ENCODE measurements at regions not wholly inside any gene's neighbourhood (a gene's known extent, or its start where the extent isn't known, plus 50 kb on each side); places are given as distances from the start of the nearest gene placed in this dataset.

DNA sequence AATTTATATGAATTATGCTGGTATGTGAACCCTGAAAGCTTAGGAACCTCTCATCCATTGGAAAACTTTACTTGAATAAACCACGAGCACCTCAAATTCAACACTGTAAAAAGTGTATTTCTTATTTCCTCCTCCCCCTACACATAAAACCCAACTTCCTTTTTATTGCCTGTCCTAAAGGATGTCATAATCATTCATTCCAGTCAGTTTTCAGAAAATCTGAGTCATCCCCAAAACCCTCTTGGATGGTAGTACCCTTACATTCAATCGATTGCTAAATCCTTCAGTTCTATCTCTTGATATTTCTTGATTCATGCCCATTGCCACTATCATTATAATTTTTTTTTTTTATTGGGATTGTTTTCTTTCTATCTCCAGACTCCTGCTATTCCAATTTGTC lies 91.1 kb upstream of the ATP8A1 start:
- Histone ChIP-seq H3K4me1 (no peaks in the 10 kb centered on the region), H3K27ac (no peak overlapping the region), H3K4me3 (no peak overlapping the region), H3K9me3 (peaks cover 3 to 6% of the 10 kb centered on the region in 2 donors), H3K36me3 (no peaks in the 10 kb centered on the region), H3K27me3 (no peaks in the 10 kb centered on the region)
- TF ChIP-seq, protein P1, sequence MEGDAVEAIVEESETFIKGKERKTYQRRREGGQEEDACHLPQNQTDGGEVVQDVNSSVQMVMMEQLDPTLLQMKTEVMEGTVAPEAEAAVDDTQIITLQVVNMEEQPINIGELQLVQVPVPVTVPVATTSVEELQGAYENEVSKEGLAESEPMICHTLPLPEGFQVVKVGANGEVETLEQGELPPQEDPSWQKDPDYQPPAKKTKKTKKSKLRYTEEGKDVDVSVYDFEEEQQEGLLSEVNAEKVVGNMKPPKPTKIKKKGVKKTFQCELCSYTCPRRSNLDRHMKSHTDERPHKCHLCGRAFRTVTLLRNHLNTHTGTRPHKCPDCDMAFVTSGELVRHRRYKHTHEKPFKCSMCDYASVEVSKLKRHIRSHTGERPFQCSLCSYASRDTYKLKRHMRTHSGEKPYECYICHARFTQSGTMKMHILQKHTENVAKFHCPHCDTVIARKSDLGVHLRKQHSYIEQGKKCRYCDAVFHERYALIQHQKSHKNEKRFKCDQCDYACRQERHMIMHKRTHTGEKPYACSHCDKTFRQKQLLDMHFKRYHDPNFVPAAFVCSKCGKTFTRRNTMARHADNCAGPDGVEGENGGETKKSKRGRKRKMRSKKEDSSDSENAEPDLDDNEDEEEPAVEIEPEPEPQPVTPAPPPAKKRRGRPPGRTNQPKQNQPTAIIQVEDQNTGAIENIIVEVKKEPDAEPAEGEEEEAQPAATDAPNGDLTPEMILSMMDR (IDR thresholded peaks at IDR 0.05), result no peak
- DNase-seq (ENCODE audit: low spot score), result no peak

DNA sequence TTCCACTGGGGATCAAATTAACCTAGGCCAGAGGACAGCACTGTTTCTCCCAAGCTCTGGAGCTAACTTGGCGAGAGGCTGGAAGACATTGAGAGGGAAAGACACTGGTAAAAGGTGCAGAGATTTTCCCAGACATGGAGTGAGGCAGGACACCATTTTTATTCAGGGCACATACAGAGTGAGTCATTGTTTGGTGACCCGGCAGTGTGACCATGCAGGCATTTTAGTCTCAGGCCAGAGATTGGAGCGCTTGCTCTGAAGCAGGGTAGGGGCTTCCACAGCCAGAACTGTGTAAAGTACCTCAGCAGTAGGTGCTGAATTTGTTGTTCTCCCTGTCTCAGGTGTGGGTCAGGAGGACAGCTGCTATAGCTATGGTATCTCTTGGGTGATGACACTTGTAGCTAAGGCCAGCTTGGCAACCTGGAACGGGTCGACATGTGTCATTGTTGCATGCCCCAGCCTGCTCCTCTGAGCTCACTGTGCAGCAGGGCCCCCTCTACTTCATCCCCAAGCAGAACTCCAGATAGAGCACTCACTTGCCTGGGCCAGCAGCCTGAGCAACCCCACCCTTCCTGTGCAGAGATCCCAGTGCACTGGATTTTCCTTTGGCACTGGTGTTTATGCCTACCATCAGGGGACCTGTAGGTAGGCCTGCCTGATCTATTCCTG lies 79.8 kb upstream of the ATP8A1 start:
- Histone ChIP-seq H3K4me3 (no peak overlapping the region), H3K36me3 (no peaks in the 10 kb centered on the region), H3K4me1 (no peaks in the 10 kb centered on the region), H3K27me3 (no peaks in the 10 kb centered on the region), H3K27ac (no peak overlapping the region), H3K9me3 (no peaks in the 10 kb centered on the region)
- DNase-seq (ENCODE audit: low spot score), result no peak
- TF ChIP-seq, protein P1 (IDR thresholded peaks at IDR 0.05), result no peak

DNA sequence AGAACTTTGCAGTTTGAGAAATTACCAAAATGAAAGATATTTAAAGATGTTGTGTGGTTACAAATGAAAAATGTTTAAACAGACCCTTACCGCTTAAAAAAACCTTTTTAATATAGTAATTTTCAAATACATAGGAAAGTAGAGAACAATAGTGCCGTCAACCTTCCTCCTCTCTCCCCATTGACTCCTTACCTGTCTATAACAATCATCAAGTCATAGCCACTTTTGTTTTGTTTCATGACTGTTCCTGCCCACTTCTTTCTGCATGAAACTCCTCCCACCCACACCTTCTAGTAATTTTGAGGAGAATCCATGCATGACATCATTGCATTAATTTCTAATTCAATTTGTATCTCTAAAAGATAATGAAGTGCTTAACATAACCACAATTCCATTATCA lies 76.5 kb upstream of the ATP8A1 start:
- Histone ChIP-seq H3K27ac (no peak overlapping the region), H3K9me3 (no peaks in the 10 kb centered on the region), H3K36me3 (no peaks in the 10 kb centered on the region), H3K27me3 (no peaks in the 10 kb centered on the region), H3K4me3 (no peak overlapping the region), H3K4me1 (no peaks in the 10 kb centered on the region)
- TF ChIP-seq, protein P1 (IDR thresholded peaks at IDR 0.05), result no peak
- no peak for DNase-seq (ENCODE audit: low spot score)

DNA sequence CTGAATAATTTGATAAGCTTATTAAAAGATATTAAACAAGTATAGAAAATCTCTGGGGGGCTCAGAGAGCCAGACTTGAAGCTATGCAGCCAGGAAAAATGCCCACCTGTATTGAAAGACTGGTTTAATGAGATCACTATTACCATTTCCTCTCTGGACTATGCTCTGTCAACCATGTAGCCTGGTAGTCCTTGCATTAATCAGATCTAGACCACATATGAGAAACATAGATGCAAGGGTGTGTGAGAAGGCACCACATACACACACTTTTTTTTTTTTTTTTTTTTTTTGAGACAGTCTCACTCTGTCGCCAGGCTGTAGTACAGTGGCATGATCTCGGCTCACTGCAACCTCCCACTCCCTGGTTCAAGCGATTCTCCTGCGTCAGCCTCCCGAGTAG lies 75.9 kb upstream of the ATP8A1 start:
- no peak overlapping the region for H3K27ac ChIP-seq
- TF ChIP-seq, protein P1 (IDR thresholded peaks at IDR 0.05), result no peak
- no peak for DNase-seq (ENCODE audit: low spot score)
- no peaks in the 10 kb centered on the region for H3K36me3 ChIP-seq
- H3K4me1 ChIP-seq, result no peaks in the 10 kb centered on the region
- H3K9me3 ChIP-seq, result no peaks in the 10 kb centered on the region
- no peak overlapping the region for H3K4me3 ChIP-seq
- no peaks in the 10 kb centered on the region for H3K27me3 ChIP-seq

DNA sequence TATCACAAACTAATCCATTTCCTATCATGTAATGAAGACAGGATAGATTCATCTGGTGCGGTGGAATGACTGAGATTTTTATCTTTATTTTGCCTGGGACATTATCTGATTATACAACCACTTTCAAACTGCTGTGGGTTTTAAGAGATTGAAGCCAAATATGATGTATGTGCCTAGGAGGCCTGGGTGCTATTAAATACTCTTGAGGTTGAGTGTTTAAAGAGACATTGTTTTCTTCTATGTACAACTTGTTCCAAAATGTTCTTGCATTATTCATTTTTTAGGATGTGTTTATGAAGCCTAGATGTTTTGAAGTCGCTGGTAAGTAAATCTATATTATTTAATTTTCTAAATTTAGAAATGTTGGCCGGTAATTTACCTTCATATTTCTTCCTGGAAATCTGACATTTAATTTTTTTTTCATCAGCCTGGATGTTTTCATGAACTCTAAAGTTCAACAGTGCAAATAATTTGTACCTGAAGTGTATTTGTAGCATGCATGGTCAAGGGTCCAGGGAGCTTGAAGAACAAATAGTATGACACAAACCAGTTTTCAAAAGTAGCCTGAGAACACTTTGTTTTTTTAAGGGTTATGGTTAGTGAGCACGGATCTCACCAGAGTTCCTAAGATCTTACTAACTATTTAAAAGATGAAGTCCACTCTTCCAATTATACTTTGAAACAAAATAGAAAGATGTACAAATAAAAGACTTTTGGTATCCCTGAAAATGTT lies 72.8 kb upstream of the ATP8A1 start:
- TF ChIP-seq, protein P1 (IDR thresholded peaks at IDR 0.05), result no peak
- H3K9me3 ChIP-seq, result no peaks in the 10 kb centered on the region
- no peaks in the 10 kb centered on the region for H3K4me1 ChIP-seq
- no peaks in the 10 kb centered on the region for H3K27me3 ChIP-seq
- no peak for DNase-seq (ENCODE audit: low spot score)
- H3K4me3 ChIP-seq, result no peak overlapping the region
- no peak overlapping the region for H3K27ac ChIP-seq
- H3K36me3 ChIP-seq, result no peaks in the 10 kb centered on the region

Data from right atrium auricular region (tissue), 2 donors.